ENCODE measurements at regions not wholly inside any gene's neighbourhood (a gene's known extent, or its start where the extent isn't known, plus 50 kb on each side); places are given as distances from the start of the nearest gene placed in this dataset.

DNA sequence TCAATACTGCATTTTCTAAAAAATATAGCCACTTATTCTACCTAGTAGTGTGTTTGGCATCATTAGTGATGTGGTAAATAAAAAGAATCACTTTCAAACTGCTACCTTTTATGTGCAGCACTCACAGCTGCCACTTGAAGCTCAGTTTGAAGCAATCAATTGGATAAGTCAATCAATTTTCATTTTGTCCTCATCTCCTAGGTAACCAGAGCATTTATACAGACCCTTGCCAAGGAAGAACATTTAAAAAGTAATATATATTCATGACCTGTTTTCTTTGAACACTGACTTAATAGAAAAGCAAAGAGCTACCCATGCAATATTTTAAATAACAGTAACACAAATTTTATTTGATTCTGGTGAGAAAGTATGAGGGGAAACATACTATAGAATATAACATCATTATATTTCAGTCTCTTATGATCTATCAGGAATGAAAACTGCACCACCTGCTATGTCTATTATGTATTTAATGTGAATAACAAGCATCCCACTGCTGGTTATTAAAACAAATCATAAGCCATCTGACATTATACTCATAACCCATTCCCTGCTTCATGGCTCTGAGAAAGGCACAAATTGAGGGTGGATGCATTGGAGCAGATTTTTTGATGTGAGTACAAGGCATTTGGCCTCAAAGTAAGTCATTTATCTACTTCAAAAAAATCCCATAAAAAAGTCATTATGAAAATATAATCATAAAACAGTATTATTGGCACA, 168.4 kb upstream of the C21orf91 start:
- no peak overlapping the region for H3K27ac Mint-ChIP-seq
- H3K27me3 Mint-ChIP-seq (ENCODE audit: low read depth): no peaks in the 10 kb centered on the region
- H3K9me3 Mint-ChIP-seq: peaks cover 15% of the 10 kb centered on the region
- H3K4me3 Mint-ChIP-seq: no peak overlapping the region
- no peaks in the 10 kb centered on the region for H3K4me1 Mint-ChIP-seq
- TF ChIP-seq, protein P1, sequence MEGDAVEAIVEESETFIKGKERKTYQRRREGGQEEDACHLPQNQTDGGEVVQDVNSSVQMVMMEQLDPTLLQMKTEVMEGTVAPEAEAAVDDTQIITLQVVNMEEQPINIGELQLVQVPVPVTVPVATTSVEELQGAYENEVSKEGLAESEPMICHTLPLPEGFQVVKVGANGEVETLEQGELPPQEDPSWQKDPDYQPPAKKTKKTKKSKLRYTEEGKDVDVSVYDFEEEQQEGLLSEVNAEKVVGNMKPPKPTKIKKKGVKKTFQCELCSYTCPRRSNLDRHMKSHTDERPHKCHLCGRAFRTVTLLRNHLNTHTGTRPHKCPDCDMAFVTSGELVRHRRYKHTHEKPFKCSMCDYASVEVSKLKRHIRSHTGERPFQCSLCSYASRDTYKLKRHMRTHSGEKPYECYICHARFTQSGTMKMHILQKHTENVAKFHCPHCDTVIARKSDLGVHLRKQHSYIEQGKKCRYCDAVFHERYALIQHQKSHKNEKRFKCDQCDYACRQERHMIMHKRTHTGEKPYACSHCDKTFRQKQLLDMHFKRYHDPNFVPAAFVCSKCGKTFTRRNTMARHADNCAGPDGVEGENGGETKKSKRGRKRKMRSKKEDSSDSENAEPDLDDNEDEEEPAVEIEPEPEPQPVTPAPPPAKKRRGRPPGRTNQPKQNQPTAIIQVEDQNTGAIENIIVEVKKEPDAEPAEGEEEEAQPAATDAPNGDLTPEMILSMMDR (IDR thresholded peaks at IDR 0.05; ENCODE audit: unreplicated experiment): no peak
- DNase-seq (ENCODE audit: low spot score in 2 of 2, unreplicated experiment in 2 of 2): no peak
- no peaks in the 10 kb centered on the region for H3K36me3 Mint-ChIP-seq

DNA sequence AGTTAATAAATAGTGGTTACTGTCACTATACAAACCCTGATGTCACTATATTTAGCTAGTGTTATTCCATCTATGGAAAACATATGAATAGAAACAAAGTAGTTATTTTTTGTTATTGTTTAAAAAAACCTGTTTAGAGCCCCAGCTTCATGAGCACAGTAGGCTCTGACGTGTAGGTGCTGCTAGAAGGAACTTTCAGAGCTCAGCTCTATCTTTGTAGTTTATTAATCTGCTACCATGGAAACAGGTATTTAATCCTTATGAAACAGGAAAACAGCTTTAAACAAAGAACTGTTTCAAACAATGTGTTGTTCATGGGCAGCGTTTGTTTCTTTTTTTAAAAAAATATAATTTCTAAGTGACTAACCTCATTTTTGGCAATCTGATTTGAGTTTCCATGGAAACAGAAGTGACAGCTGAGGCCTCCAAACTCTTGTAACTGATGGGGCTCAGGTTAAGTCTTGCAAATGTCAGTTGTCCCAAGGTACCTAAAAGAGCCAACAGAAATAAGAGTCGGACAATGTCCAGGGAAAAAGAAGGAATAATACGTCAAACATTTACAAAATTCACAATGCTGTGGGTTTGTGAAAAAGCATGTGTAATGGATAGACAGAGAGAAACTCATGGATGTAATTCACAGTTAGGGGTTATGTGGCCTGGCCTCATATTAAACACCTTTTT, 162.0 kb upstream of the C21orf91 start:
- TF ChIP-seq, protein P1 (IDR thresholded peaks at IDR 0.05; ENCODE audit: unreplicated experiment): no peak
- H3K9me3 Mint-ChIP-seq: no peaks in the 10 kb centered on the region
- no peak for DNase-seq (ENCODE audit: low spot score in 2 of 2, unreplicated experiment in 2 of 2)
- no peaks in the 10 kb centered on the region for H3K36me3 Mint-ChIP-seq
- no peaks in the 10 kb centered on the region for H3K4me1 Mint-ChIP-seq
- H3K27ac Mint-ChIP-seq: no peak overlapping the region
- H3K27me3 Mint-ChIP-seq (ENCODE audit: low read depth): no peaks in the 10 kb centered on the region
- H3K4me3 Mint-ChIP-seq: no peak overlapping the region

DNA sequence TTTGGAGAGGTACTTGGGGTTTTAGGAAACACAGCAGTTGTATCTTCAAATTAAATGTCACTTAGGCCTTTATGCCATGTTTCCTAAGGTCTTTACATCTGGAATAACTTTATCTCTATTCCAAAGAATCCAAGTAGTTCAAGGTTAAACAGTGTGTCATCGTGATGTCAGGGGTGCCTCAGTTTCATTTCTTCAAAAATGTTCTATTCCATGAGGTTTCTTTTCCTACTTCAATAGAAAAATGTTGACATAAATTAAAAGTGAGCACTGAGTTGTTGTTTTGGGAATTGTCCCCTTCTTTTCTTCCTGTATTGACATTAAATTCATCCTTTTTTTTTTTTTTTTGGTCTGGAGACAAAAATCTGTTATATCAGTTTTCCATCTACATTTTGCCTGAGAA, 160.6 kb upstream of the C21orf91 start:
- no peaks in the 10 kb centered on the region for H3K36me3 Mint-ChIP-seq
- no peak overlapping the region for H3K4me3 Mint-ChIP-seq
- TF ChIP-seq, protein P1 (IDR thresholded peaks at IDR 0.05; ENCODE audit: unreplicated experiment): no peak
- H3K9me3 Mint-ChIP-seq: no peaks in the 10 kb centered on the region
- no peaks in the 10 kb centered on the region for H3K4me1 Mint-ChIP-seq
- H3K27ac Mint-ChIP-seq: no peak overlapping the region
- no peaks in the 10 kb centered on the region for H3K27me3 Mint-ChIP-seq (ENCODE audit: low read depth)
- no peak for DNase-seq (ENCODE audit: low spot score in 2 of 2, unreplicated experiment in 2 of 2)

DNA sequence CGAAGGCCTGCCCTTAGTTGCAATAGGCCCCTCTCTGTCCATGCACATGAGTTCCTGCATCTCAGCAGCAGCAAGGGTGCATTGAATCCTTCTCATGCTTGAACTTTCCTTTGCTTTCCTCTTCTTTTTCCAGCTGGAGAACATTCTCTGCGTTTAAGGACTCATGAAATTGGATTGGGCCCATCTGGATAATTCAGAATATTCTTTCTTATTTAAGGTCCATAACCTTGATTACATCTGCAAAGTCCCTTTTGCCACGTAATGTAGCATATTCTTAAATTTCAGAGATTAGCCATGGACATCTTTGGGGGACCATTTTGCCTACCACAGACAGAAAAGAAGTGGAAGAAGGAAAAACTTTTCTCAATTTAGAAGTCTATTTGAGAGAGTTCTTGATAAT, 159.7 kb upstream of the C21orf91 start:
- H3K9me3 Mint-ChIP-seq: no peaks in the 10 kb centered on the region
- TF ChIP-seq, protein P1 (IDR thresholded peaks at IDR 0.05; ENCODE audit: unreplicated experiment): no peak
- DNase-seq (ENCODE audit: low spot score in 2 of 2, unreplicated experiment in 2 of 2): no peak
- H3K27me3 Mint-ChIP-seq (ENCODE audit: low read depth): no peaks in the 10 kb centered on the region
- no peak overlapping the region for H3K27ac Mint-ChIP-seq
- H3K4me1 Mint-ChIP-seq: no peaks in the 10 kb centered on the region
- H3K36me3 Mint-ChIP-seq: no peaks in the 10 kb centered on the region
- H3K4me3 Mint-ChIP-seq: no peak overlapping the region

DNA sequence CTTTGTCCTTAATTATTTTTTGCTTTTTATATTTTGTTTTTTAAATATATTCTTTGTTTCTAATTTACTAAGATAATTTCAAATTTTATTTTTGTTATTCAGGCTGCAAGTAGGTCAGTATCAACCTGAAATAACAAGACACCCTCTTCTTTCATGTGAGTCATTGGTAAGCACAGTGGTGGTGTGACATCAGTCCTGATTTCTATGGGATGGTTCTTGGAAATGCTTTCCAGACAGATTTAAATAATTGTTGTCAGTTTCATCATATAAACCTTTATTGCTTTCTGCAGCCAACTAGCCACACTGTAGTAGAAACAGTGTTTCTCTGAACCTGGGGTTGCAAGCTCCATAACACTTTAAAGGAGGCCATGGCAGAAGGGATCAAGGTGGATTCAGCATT, 157.5 kb upstream of the C21orf91 start:
- no peaks in the 10 kb centered on the region for H3K4me1 Mint-ChIP-seq
- no peaks in the 10 kb centered on the region for H3K36me3 Mint-ChIP-seq
- H3K9me3 Mint-ChIP-seq: peaks cover 3% of the 10 kb centered on the region
- DNase-seq (ENCODE audit: low spot score in 2 of 2, unreplicated experiment in 2 of 2): no peak
- H3K27me3 Mint-ChIP-seq (ENCODE audit: low read depth): no peaks in the 10 kb centered on the region
- TF ChIP-seq, protein P1 (IDR thresholded peaks at IDR 0.05; ENCODE audit: unreplicated experiment): no peak
- no peak overlapping the region for H3K4me3 Mint-ChIP-seq
- H3K27ac Mint-ChIP-seq: no peak overlapping the region

Data from mesothelial cell of epicardium (in vitro differentiated cells).